Smooth muscle cell (in vitro differentiated cells): ENCODE measurements at regions not wholly inside any gene's neighbourhood (a gene's known extent, or its start where the extent isn't known, plus 50 kb on each side); places are given as distances from the start of the nearest gene placed in this dataset.

Source experiments
- DNase-seq: peaks from one replicate; lab custom pipeline; 2025; ENCODE audit not compliant: unreplicated experiment; lab: John Stamatoyannopoulos, UW
- H2AFZ ChIP-seq: fragments of 200-600 bp; sonication (generic); 2 replicates; pipeline ENCODE4 v1.6.0; 2016; ENCODE audit warnings: antibody characterized with exemption, low read depth, mild to moderate bottlenecking
- H3F3A ChIP-seq: fragments of 200-600 bp; sonication (generic); 2 replicates; pipeline ENCODE4 v1.6.0; 2017; ENCODE audit warnings: antibody characterized with exemption, low read depth
- H3K27ac ChIP-seq: fragments of 200-600 bp; sonication (generic); 2 replicates; pipeline ENCODE4 v1.5.1; 2016; ENCODE audit warnings: low read depth, mild to moderate bottlenecking
- H3K27me3 ChIP-seq: fragments of 200-600 bp; sonication (generic); 2 replicates; pipeline ENCODE4 v1.6.1; 2016; ENCODE audit warnings: low read depth, mild to moderate bottlenecking
- H3K36me3 ChIP-seq: fragments of 200-600 bp; sonication (generic); 2 replicates; pipeline ENCODE4 v1.5.1; 2016; ENCODE audit warnings: low read depth
- H3K4me1 ChIP-seq: fragments of 200-600 bp; sonication (generic); 2 replicates; pipeline ENCODE4 v1.5.1; 2016; ENCODE audit warnings: low read depth
- H3K4me2 ChIP-seq: fragments of 200-600 bp; sonication (generic); 2 replicates; pipeline ENCODE4 v1.6.0; 2016; ENCODE audit warnings: mild to moderate bottlenecking
- H3K4me3 ChIP-seq: fragments of 200-600 bp; sonication (generic); 2 replicates; pipeline ENCODE4 v1.5.1; 2016; ENCODE audit warnings: mild to moderate bottlenecking
- H3K79me2 ChIP-seq: fragments of 200-600 bp; sonication (generic); 2 replicates; pipeline ENCODE4 v1.6.0; 2016; ENCODE audit warnings: low read depth, mild to moderate bottlenecking
- H3K9ac ChIP-seq: fragments of 200-600 bp; sonication (generic); 2 replicates; pipeline ENCODE4 v1.6.0; 2016; ENCODE audit warnings: low read depth
- H3K9me3 ChIP-seq: fragments of 200-600 bp; sonication (generic); replicated peaks from 2 replicates; pipeline ENCODE4 v1.5.1; 2016; ENCODE audit warnings: low read depth
- H4K20me1 ChIP-seq: fragments of 200-600 bp; sonication (generic); 2 replicates; pipeline ENCODE4 v1.6.0; 2016; ENCODE audit warnings: low read depth
- WGBS: methylation state at CpG from one replicate; pipeline ENCODE4 v1.1.7; 2016; ENCODE audit warnings: low lambda C conversion rate; 5-methylcytosine and 5-hydroxymethylcytosine counted together
- TF ChIP-seq, protein P1 (sequence below): fragments of 200-600 bp; sonication (generic); IDR thresholded peaks from 2 replicates; pipeline ENCODE4 v1.5.1; 2017; ENCODE audit warnings: borderline replicate concordance, mild to moderate bottlenecking, antibody characterized with exemption; ENCODE audit not compliant: insufficient read depth, poor library complexity, severe bottlenecking

DNA sequence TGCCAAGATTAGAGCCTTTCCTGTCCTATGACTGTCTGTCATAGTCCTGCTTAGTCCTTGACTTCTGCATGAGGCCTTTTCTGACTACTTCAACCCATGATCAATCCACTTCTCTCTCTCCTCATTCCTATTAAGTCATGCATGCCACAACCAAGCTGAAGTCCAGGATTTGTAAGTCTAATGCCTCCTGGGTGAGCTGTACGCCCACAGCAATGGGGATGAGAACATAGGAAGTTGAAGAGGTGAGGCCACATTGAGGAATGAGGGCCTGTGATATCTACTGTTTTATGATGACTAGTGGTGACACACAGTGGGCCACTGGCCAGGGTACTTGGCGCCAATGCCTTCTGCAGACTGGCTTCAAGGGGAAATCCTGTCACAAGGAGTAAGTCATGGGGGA, 994.1 kb upstream of the TMEM132C start:
- TF ChIP-seq, protein P1, sequence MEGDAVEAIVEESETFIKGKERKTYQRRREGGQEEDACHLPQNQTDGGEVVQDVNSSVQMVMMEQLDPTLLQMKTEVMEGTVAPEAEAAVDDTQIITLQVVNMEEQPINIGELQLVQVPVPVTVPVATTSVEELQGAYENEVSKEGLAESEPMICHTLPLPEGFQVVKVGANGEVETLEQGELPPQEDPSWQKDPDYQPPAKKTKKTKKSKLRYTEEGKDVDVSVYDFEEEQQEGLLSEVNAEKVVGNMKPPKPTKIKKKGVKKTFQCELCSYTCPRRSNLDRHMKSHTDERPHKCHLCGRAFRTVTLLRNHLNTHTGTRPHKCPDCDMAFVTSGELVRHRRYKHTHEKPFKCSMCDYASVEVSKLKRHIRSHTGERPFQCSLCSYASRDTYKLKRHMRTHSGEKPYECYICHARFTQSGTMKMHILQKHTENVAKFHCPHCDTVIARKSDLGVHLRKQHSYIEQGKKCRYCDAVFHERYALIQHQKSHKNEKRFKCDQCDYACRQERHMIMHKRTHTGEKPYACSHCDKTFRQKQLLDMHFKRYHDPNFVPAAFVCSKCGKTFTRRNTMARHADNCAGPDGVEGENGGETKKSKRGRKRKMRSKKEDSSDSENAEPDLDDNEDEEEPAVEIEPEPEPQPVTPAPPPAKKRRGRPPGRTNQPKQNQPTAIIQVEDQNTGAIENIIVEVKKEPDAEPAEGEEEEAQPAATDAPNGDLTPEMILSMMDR: no peak
- H3K4me2 ChIP-seq: no peak overlapping the region
- H3K79me2 ChIP-seq: no peaks in the 10 kb centered on the region
- H3K27me3 ChIP-seq: peaks cover 7% of the 10 kb centered on the region
- H3K36me3 ChIP-seq: no peaks in the 10 kb centered on the region
- no peak for DNase-seq
- no peaks in the 10 kb centered on the region for H4K20me1 ChIP-seq
- no peak overlapping the region for H3K27ac ChIP-seq
- WGBS: 78% methylated on average over 2 of the region's 2 CpGs
- no peak overlapping the region for H3K9ac ChIP-seq
- H3K4me1 ChIP-seq: no peaks in the 10 kb centered on the region
- H3K4me3 ChIP-seq: no peak overlapping the region
- no peak overlapping the region for H2AFZ ChIP-seq
- no peaks in the 10 kb centered on the region for H3K9me3 ChIP-seq
- H3F3A ChIP-seq: no peaks in the 10 kb centered on the region

DNA sequence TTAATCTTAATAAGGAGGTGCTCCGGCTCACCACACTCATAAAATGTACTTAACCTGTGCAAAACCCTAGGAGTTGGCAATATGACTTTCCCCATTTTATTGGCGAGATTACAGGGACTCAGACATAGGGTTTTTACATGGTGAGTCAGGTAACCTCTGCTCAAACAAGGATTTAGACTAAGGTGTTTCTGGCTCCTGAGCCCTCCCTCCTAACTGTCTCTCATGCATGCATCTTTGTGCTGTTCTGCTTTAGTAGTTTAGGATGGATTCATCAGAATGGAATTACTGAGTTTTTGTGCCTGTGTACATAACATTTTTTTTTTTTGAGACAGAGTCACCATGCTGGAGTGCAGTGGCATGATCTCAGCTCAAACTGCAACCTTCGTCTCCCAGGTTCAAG, 993.3 kb upstream of the TMEM132C start:
- Histone ChIP-seq H3K4me2 (no peak overlapping the region), H3K27me3 (peaks cover 11% of the 10 kb centered on the region), H2AFZ (no peak overlapping the region), H3K27ac (no peak overlapping the region), H3K4me3 (no peak overlapping the region), H3K36me3 (no peaks in the 10 kb centered on the region), H3K9ac (no peak overlapping the region), H4K20me1 (no peaks in the 10 kb centered on the region), H3K9me3 (no peaks in the 10 kb centered on the region), H3K4me1 (no peaks in the 10 kb centered on the region), H3K79me2 (no peaks in the 10 kb centered on the region), H3F3A (no peaks in the 10 kb centered on the region)
- TF ChIP-seq, protein P1: no peak
- WGBS: 79% methylated on average over 3 of the region's 3 CpGs
- DNase-seq: no peak

DNA sequence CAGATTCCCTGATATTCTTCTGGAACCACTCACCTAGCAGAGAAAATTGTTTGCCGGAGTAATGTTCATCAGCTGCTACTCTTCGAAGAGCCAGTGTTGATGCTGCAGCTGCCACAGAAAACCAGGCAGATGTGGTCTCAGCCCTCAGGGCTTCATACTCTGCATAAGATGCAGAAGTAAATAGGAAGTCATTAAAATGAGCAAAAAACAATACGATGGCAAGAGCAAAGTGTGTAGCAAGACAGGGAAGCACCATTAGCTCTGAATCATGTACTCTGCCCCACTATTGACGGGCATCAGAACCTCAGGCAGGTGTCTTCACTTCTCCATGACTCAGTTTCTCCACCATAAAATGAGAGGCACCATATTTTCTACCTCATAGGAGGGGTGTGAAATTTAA, 991.6 kb upstream of the TMEM132C start:
- no peak for DNase-seq
- no peak overlapping the region for H3K9ac ChIP-seq
- no peak overlapping the region for H3K27ac ChIP-seq
- TF ChIP-seq, protein P1: no peak
- 88% methylated on average over 4 of the region's 4 CpGs for WGBS
- no peaks in the 10 kb centered on the region for H3K36me3 ChIP-seq
- peaks cover 22% of the 10 kb centered on the region for H3K27me3 ChIP-seq
- no peak overlapping the region for H3K4me3 ChIP-seq
- H2AFZ ChIP-seq: no peak overlapping the region
- no peaks in the 10 kb centered on the region for H3K79me2 ChIP-seq
- no peaks in the 10 kb centered on the region for H3K4me1 ChIP-seq
- no peaks in the 10 kb centered on the region for H3K9me3 ChIP-seq
- no peaks in the 10 kb centered on the region for H3F3A ChIP-seq
- H4K20me1 ChIP-seq: no peaks in the 10 kb centered on the region
- H3K4me2 ChIP-seq: no peak overlapping the region

DNA sequence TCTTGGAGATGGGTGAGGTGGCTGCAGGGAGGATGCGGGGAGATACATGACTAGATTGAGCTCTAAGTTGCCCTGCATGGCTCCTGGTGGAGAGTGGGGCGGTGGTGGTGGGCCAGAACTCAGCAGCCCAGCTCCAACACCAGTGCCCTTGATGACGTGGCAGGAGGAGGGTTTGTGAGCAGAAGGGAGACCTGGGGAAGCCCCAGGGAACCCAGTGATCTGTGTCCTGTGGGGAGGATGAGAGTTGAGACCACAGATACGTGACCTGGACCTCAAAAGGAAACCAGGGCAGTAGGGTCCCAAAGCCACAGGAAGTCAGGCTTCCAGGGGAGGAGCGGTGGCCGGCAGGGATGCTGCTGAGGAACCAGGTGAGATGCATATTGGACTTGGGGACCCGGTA, 989.1 kb upstream of the TMEM132C start:
- no peak for DNase-seq
- Histone ChIP-seq H3K4me3 (no peak overlapping the region), H3K4me1 (no peaks in the 10 kb centered on the region), H2AFZ (no peak overlapping the region), H3F3A (no peaks in the 10 kb centered on the region), H4K20me1 (no peaks in the 10 kb centered on the region), H3K79me2 (no peaks in the 10 kb centered on the region), H3K9me3 (no peaks in the 10 kb centered on the region), H3K9ac (no peak overlapping the region), H3K27me3 (peaks cover 44% of the 10 kb centered on the region), H3K4me2 (no peak overlapping the region), H3K27ac (no peak overlapping the region), H3K36me3 (no peaks in the 10 kb centered on the region)
- TF ChIP-seq, protein P1: no peak
- 73% methylated on average over 7 of the region's 7 CpGs for WGBS
